OCI-LY7 (cell line): ENCODE measurements at regions not wholly inside any gene's neighbourhood (a gene's known extent, or its start where the extent isn't known, plus 50 kb on each side); places are given as distances from the start of the nearest gene placed in this dataset.

Experiments used
- EZH2phosphoT487 ChIP-seq: fragments of 200-600 bp; sonication (generic); IDR thresholded peaks from 2 replicates; pipeline ENCODE4 v1.6.1; 2018; ENCODE audit warnings: low read depth, borderline replicate concordance, mild to moderate bottlenecking, mixed run types, antibody characterized with exemption, low read length, moderate library complexity, mixed read lengths
- TF ChIP-seq, protein P1 (sequence below): fragments of 200-600 bp; sonication (generic); conservative IDR thresholded peaks from 2 replicates; pipeline ENCODE4 v1.5.1; 2014; ENCODE audit warnings: mild to moderate bottlenecking, antibody characterized with exemption, low read length, moderate library complexity, mixed read lengths

DNA sequence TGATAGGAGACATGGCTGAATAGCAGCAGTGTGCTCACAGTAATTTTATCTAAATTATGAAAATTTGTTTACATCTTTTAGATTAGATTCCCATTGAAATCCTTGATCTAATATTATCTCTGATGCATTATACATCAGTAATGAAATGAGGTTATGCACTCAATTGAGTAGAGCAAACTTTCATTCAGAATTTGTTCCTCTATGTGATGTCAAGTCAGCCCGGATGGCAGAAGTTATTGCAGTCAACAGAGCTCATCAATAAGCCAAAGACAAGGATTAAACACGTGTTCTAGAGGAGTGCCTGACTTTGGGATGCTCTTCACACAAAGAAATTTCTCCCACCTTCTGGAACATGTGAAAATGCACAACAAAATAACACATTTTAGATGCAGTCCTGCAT, 688.8 kb downstream of the TMEM121 start:
- TF ChIP-seq, protein P1, sequence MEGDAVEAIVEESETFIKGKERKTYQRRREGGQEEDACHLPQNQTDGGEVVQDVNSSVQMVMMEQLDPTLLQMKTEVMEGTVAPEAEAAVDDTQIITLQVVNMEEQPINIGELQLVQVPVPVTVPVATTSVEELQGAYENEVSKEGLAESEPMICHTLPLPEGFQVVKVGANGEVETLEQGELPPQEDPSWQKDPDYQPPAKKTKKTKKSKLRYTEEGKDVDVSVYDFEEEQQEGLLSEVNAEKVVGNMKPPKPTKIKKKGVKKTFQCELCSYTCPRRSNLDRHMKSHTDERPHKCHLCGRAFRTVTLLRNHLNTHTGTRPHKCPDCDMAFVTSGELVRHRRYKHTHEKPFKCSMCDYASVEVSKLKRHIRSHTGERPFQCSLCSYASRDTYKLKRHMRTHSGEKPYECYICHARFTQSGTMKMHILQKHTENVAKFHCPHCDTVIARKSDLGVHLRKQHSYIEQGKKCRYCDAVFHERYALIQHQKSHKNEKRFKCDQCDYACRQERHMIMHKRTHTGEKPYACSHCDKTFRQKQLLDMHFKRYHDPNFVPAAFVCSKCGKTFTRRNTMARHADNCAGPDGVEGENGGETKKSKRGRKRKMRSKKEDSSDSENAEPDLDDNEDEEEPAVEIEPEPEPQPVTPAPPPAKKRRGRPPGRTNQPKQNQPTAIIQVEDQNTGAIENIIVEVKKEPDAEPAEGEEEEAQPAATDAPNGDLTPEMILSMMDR, result no peak
- no peak for TF ChIP-seq EZH2phosphoT487
